AG04449 (cell line): ENCODE measurements at regions not wholly inside any gene's neighbourhood (a gene's known extent, or its start where the extent isn't known, plus 50 kb on each side); places are given as distances from the start of the nearest gene placed in this dataset.

Experiments used
- CTCF ChIA-PET: fragments of 350-600 bp; formaldehyde crosslinking; extraction: SDS; loops from one replicate; lab custom pipeline; 2021; ENCODE audit warnings: antibody characterized with exemption; lab: Yijun Ruan, JAX
- POLR2A ChIA-PET: fragments of 400-600, 350-600 bp; formaldehyde crosslinking; extraction: SDS; loops from one replicate; lab custom pipeline; 2020; ENCODE audit warnings: antibody characterized with exemption, inconsistent platforms; lab: Yijun Ruan, JAX
- DNase-seq: peaks from one replicate; pipeline ENCODE4 v3.0.0-alpha.2; 2010; ENCODE audit warnings: low read depth, low spot score
- H3K4me3 ChIP-seq: 2 replicates; pipeline ENCODE4 v1.5.1; 2011; ENCODE audit warnings: low read depth, mild to moderate bottlenecking, control low read depth, low read length
- TF ChIP-seq, protein P1 (sequence below): IDR thresholded peaks from one replicate; pipeline ENCODE4 v1.5.1; 2011; ENCODE audit warnings: mild to moderate bottlenecking, moderate library complexity, low read length, control low read depth, inconsistent platforms; ENCODE audit not compliant: insufficient read depth; ENCODE audit errors: missing control alignments

DNA sequence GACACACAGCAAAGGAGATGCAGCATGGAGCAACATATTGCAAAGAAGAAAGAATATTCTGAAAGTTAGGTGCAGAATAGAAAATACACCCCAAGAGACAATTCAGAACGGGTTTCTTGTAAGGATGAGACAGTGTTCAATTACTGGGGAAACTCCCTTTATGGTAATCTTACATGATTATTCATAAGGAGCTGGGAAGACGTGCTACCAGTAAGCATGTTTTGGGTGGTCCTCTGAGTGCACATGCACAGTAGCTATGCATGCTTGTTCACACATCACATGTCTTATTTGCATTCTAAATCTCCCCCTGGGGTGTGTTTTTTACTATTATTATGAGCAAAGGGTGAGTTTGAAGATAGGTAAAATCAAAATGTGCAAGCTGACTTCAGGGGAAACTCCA lies 1448.8 kb downstream of the TECRL start:
- DNase-seq: no peak
- CTCF ChIA-PET: no interaction called here
- TF ChIP-seq, protein P1, sequence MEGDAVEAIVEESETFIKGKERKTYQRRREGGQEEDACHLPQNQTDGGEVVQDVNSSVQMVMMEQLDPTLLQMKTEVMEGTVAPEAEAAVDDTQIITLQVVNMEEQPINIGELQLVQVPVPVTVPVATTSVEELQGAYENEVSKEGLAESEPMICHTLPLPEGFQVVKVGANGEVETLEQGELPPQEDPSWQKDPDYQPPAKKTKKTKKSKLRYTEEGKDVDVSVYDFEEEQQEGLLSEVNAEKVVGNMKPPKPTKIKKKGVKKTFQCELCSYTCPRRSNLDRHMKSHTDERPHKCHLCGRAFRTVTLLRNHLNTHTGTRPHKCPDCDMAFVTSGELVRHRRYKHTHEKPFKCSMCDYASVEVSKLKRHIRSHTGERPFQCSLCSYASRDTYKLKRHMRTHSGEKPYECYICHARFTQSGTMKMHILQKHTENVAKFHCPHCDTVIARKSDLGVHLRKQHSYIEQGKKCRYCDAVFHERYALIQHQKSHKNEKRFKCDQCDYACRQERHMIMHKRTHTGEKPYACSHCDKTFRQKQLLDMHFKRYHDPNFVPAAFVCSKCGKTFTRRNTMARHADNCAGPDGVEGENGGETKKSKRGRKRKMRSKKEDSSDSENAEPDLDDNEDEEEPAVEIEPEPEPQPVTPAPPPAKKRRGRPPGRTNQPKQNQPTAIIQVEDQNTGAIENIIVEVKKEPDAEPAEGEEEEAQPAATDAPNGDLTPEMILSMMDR: no peak
- no peak overlapping the region for H3K4me3 ChIP-seq
- POLR2A ChIA-PET: no interaction called here

DNA sequence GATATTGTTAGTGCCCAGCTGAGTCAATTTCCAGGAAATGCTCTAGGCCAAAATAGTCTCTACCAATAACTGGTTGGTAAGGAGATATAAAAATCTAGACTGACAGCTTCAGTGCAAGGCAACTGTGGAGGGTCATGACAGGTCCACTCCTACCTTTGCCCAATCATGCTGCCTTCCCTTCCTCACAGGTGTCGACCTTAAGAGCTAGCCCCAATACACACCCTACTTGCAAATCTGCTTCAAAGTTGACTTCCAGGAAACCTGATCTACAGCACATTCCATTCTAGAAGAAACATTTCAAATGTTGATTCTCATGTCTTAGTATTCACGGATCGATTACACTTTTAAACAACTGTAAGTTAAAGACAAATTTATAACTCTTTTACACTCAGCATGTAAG lies 1455.5 kb downstream of the TECRL start:
- DNase-seq: no peak
- no peak overlapping the region for H3K4me3 ChIP-seq
- POLR2A ChIA-PET: no interaction called here
- CTCF ChIA-PET: no interaction called here
- TF ChIP-seq, protein P1: no peak

DNA sequence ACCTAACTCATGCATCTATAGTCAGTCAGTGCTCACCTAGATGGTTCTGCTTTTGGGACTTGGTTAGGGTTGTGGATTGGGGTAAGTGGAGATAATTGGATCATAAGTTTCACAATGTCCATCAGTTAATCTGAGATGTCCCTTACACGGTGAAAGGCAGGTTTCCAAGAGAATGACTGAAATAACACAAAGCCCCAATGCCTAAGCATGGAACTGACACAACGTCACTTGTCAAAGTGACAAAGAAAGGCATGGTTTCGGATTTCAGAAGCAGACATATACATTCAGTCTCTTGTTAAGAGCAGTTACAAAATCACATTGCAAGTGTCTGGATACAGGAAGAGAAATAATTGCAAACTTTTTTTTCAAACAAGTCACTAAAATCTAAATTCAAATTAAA lies 1456.9 kb downstream of the TECRL start:
- H3K4me3 ChIP-seq: no peak overlapping the region
- ChIA-PET POLR2A (no interaction called here), CTCF (no interaction called here)
- DNase-seq: no peak
- TF ChIP-seq, protein P1: no peak

DNA sequence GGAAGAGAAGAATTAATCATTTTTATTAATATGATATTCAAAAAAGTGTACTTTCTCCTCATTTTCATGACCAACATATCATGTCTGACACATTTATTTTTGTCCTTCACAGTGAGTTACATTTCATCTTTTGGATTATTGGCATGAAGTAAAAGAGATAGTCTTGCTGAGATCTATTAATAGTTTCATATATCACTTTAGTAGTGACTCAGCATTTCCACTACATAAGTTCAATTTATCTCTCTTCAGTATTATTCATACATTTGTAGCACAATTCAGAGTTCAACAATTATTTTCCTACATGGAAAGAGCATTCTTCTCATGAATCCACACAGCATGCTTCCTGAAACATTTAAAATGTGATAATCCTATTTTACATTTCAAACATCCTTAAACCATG lies 1461.1 kb downstream of the TECRL start:
- DNase-seq: no peak
- POLR2A ChIA-PET: no interaction called here
- TF ChIP-seq, protein P1: no peak
- H3K4me3 ChIP-seq: no peak overlapping the region
- CTCF ChIA-PET: no interaction called here

DNA sequence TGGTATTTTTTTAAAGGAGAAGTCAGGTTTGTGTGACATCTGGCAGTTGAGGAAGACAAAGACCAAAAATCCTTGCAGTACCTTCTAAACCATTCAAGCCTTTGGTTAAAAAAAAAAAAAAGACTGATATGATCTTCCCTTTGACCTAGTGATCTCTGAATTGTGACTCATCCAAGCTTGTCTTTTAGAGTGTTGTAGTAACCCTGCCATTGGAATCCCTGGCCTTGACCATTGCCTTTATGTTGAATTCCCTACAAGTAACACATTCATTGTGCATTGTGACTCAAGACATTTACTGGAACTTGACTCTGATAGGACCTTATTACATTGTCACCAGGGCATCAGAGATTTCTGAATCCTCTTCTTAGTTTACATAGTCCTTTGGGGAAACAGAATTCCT lies 1469.0 kb downstream of the TECRL start:
- ChIA-PET CTCF (no interaction called here), POLR2A (no interaction called here)
- TF ChIP-seq, protein P1: no peak
- H3K4me3 ChIP-seq: no peak overlapping the region
- no peak for DNase-seq

DNA sequence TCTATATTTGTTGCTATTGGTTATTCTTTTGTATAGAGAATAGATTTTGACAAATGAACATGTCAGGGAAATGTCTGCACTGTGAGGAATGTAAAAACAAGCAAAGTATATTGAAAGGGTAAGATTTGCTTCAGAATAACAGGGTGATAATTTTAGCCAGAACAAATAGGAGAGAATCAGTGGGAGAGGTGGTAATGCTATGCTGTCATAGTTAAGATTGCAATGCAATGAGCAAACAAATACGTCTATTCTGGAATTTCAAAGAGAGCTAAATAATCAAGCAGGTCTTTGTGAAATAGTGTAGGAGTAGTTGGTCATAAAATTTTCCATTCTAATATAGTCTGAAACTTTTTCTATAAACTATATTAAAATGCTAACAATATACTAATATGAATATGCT lies 1478.4 kb downstream of the TECRL start:
- no peak overlapping the region for H3K4me3 ChIP-seq
- TF ChIP-seq, protein P1: no peak
- ChIA-PET POLR2A (no interaction called here), CTCF (no interaction called here)
- DNase-seq: no peak

DNA sequence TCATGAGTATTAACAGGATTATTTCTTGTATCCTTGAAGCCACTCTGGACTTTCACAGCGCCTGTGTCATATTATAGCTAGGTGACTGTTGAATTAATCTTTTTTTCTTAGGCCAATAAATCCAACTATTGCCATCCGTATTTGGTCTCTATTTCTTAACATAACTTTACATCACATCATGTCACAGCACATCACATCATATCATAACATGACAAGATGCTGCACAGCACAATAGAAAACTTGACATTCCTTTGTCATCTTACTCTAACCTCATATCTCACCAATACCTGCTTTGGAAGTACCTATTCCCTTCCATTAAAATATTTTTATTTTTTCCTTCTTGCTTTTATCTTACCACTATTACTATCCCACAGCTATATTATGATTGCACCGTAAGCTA lies 1480.8 kb downstream of the TECRL start:
- CTCF ChIA-PET: no interaction called here
- TF ChIP-seq, protein P1: no peak
- POLR2A ChIA-PET: no interaction called here
- no peak overlapping the region for H3K4me3 ChIP-seq
- DNase-seq: no peak
